Right lobe of liver (tissue), 4 donors: ENCODE measurements at regions not wholly inside any gene's neighbourhood (a gene's known extent, or its start where the extent isn't known, plus 50 kb on each side); places are given as distances from the start of the nearest gene placed in this dataset.

ENCODE experiments used
- POLR2A ChIP-seq: fragments of 450-650 bp; IDR thresholded peaks from one replicate; pipeline ENCODE4 v1.6.1; 2017; ENCODE audit warnings: antibody characterized with exemption, mild to moderate bottlenecking
- TF ChIP-seq, protein P1 (sequence below), 4 donors: fragments of 200-600 bp in 3 of 4; fragments of 450-650 bp in 1 of 4; IDR thresholded peaks; one replicate each; pipeline versions ENCODE4 v1.5.1 to v1.8.0; 2016 to 2022; ENCODE audit warnings: antibody characterized with exemption in 4 of 4, mild to moderate bottlenecking in 2 of 4
- donor health status: DM: no; HTN: no; CAD: no.
- donor health status: DM: no; HTN: no; CAD: no.
- donor health status: DM: no; HTN: yes; CAD: no.

DNA sequence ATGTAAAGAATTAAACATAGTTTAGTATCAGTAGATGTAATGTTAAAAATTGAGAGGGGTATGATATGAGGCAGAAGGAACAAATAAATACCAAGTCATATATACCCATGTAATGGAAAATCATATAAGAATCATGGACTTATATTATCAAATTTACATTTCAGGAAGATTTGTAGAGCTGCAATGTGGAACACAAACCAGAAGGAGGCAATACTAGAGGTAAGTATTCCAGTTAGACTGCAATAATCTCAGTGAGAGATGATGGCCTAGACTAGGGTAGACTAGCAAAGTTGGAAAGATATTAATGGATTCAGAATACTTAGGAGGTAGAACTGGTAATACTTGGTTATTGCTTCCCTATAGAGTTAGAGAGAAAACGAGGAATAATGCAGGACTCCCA, 603.0 kb upstream of the KLHL4 start:
- TF ChIP-seq, protein P1, sequence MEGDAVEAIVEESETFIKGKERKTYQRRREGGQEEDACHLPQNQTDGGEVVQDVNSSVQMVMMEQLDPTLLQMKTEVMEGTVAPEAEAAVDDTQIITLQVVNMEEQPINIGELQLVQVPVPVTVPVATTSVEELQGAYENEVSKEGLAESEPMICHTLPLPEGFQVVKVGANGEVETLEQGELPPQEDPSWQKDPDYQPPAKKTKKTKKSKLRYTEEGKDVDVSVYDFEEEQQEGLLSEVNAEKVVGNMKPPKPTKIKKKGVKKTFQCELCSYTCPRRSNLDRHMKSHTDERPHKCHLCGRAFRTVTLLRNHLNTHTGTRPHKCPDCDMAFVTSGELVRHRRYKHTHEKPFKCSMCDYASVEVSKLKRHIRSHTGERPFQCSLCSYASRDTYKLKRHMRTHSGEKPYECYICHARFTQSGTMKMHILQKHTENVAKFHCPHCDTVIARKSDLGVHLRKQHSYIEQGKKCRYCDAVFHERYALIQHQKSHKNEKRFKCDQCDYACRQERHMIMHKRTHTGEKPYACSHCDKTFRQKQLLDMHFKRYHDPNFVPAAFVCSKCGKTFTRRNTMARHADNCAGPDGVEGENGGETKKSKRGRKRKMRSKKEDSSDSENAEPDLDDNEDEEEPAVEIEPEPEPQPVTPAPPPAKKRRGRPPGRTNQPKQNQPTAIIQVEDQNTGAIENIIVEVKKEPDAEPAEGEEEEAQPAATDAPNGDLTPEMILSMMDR (IDR thresholded peaks at IDR 0.05), result no peak
- no peak for TF ChIP-seq POLR2A
